Skeletal muscle cell (primary cell): ENCODE measurements at regions not wholly inside any gene's neighbourhood (a gene's known extent, or its start where the extent isn't known, plus 50 kb on each side); places are given as distances from the start of the nearest gene placed in this dataset.

Experiments used
- DNase-seq: peaks from one replicate; pipeline ENCODE4 v3.0.0-alpha.2; 2010; ENCODE audit warnings: low read depth
- H3K4me3 ChIP-seq: 2 replicates; pipeline ENCODE4 v1.5.1; 2011; ENCODE audit warnings: low read depth, mild to moderate bottlenecking, control low read depth, low read length, moderate library complexity

DNA sequence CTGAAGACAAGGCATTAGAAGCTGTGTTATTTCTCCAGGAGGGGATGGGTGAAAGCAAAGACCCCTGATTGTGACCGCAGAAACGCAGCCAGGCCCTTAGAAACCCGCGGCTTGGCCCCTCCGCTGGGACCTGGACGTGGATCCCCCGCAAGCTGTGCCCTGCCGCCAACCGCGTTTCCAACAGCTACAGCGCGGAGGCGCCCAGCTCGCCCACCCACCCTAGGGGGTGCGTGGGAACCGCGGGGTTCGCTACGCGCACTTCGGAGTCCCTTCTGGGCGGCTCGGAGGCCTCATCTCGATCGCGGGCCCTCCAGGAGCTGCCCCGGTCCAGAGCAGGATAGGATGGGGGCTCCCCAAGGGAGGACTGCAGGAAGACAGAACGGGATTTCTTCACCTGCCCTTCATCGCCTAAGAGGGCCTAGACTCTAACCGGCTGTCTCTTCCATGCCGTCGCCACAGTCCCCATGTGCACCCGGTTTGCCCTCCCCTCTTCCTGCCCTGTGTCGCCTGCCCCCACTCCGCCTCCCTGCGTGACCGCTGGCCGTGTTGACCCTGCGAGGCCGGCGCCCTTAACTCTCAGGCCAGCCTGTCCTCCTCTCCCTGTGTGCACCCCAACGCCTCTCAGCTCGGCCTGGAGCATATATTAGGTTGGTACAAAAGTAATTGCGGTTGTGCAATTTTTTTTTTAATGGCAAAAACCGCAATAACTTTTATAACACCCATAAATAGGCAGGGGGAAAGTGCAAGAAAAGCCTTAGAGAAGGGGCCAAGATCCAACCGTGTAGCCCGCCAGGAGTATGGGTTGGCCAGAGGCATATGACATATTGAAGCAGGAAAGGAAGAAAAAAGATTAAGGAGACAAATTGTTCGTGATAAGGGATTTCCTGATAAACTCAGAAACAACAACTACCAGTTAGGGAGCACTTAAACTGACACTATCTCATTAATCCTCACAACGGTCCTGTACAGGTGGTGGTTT, 68.1 kb upstream of the FREM1 start:
- H3K4me3 ChIP-seq: no peak overlapping the region
- no peak for DNase-seq

DNA sequence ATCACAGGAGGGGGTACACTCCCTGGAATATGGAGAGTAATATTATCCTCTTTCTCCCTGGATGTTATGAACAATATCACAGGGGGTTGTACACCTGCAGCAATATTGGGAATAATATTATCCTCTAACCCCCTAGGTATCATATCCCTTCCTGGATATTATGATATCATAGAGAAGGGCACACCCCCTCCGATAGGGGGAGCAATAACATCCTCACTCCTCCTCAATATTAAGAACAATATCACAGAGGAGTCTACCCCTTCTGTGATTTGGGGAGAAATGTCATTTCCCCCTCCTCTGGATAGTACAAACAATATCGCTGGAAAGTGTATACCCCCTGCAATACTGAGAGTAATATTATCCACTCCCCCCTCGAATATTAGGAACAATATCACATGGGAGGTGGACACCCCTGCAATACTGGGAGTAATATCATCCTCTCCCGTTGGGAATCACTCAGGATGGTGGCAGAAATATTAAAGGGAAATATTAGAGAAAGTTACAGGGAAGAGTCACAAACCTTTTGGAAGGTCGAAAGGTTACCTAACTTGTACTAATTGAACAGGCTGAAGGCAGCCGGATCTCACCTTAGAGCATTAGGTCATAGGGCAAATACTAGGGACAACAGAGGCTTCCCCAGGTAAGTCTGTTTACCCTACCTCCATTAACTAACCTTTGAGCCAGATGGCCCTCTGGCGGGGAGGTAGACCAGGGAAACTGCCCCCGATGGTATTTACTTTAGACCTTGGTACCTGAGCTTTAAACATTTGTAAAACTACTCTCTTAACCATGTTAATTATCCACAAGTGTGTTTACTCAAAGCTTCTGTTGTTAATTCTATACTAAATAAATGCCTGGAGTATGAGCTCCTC, 57.5 kb upstream of the FREM1 start:
- no peak for DNase-seq
- no peak overlapping the region for H3K4me3 ChIP-seq

DNA sequence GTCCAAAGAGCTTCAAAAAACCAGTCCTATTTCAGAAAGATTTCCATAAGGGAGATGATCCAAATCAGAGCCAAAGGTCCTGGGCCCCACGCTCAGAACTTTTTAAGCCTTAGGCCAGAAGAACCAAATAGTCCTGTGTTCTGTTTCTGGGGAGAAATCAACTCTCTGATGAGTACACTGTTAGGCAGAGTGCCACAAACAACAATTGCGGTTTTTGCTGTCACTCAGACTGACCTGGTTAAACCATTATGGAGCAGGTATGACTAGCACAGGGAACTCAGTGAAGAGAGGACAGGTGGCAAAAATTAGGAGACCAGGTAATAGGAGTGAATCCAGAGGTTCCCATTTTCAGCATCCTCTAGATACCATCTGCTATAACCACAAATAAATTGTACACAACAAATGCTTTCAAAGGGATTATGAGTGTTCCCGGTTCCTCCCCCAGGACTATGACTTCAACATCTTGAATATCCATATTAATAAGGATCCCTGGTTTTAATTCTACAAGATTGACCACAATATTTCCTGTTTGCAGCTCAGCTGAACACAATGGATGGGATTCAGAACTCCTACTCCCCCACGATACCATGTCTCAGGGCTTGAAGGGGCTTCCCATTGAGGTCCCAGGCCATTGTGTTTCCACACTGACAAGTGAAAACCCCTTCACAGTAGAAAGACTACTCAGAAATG, 52.1 kb upstream of the FREM1 start:
- H3K4me3 ChIP-seq: no peak overlapping the region
- DNase-seq: no peak

DNA sequence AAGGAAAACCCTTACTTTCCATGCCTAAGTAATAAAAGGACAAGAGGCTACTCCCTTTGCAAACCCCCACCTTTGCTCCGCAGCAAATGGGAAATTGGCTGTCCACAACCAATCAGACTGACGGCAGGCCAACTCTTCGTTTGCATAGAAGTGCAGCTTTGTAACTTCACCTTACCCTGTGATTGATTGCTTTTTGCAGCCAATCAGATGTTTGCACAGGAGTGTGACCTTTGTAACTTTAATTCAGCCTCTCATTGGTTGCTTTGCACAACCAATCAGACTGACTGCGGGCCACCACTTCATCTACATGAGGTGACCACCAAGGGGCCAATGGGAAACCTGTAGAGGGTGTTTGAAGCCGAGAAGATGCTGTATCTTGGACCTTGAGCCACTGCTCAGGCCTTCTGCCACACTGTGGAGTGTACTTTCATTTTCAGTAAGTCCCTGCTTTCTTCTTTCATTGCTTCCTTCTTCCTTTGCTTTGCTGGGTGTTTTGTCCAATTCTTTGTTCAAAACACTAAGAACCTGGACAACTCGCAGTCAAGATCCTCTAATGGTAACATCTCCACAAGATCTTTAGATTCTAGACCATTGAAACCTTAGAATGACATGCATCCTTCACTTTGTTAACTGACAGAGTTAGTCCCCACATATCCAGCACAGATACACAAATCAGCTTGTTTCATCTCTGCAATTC, 51.3 kb upstream of the FREM1 start:
- DNase-seq: no peak
- H3K4me3 ChIP-seq: no peak overlapping the region

DNA sequence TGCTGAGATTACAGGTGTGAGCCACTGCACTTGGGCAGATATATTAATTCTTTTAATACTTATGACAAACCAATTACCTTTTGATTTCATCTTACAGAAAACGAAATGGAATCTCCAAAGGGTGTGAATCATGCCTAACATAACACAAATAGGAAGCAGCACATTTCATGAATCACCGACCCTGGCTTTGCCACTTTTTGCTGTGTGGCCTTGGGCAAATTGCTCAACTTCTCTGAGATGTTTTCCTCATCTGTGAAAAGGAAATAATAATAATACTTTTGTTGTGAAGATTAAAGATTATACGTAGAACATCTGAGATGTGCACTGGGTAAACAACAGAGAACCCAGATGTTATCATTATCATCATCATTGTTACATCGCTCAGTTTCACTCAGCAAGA, 50.7 kb upstream of the FREM1 start:
- DNase-seq: no peak

More for the DNA sequence above, 50.7 kb upstream of the FREM1 start:
- no peak overlapping the region for H3K4me3 ChIP-seq
